ENCODE measurements at regions not wholly inside any gene's neighbourhood (a gene's known extent, or its start where the extent isn't known, plus 50 kb on each side); places are given as distances from the start of the nearest gene placed in this dataset.

- in situ Hi-C loops (cut with MboI; ENCODE audit: low sequenced_read_pairs in 4 of 4) = no loop called here
- H3K9me3 ChIP-seq = no peaks in the 10 kb centered on the region
- no peaks in the 10 kb centered on the region for H3K4me1 ChIP-seq
- H3K27ac ChIP-seq = no peak overlapping the region
- peak in 1 of 2 donors; percentile 68 for ATAC-seq
- no peak for DNase-seq
- no peak overlapping the region for H3K4me3 ChIP-seq
- no peaks in the 10 kb centered on the region for H3K27me3 ChIP-seq
- TF ChIP-seq POLR2A (IDR thresholded peaks at IDR 0.05) (no peak), CTCF (IDR thresholded peaks at IDR 0.05 in 4 of 5, conservative IDR thresholded peaks at IDR 0.05 in 1 of 5) (no peak)
- H3K36me3 ChIP-seq = no peaks in the 10 kb centered on the region
- intact Hi-C loops (cut with DNase I; ENCODE audit: low total_unique reads) = no loop called here
Measured at GRCh38 chr4:87732033-87732765, 67.2 kb upstream of the IBSP start.

GRCh38 chr4:87734084-87734483, 65.3 kb upstream of the IBSP start:
- Histone ChIP-seq H3K4me3 (no peak overlapping the region), H3K9me3 (no peaks in the 10 kb centered on the region), H3K36me3 (no peaks in the 10 kb centered on the region), H3K27ac (no peak overlapping the region), H3K27me3 (no peaks in the 10 kb centered on the region), H3K4me1 (no peaks in the 10 kb centered on the region)
- intact Hi-C loops (cut with DNase I; ENCODE audit: low total_unique reads) = no loop called here
- in situ Hi-C loops (cut with MboI; ENCODE audit: low sequenced_read_pairs in 4 of 4) = no loop called here
- TF ChIP-seq POLR2A (IDR thresholded peaks at IDR 0.05) (no peak), CTCF (IDR thresholded peaks at IDR 0.05 in 4 of 5, conservative IDR thresholded peaks at IDR 0.05 in 1 of 5) (no peak)
- no peak for DNase-seq
- ATAC-seq = no peak

- ATAC-seq = no peak
- Histone ChIP-seq H3K27ac (no peak overlapping the region), H3K27me3 (no peaks in the 10 kb centered on the region), H3K4me1 (no peaks in the 10 kb centered on the region), H3K9me3 (no peaks in the 10 kb centered on the region), H3K36me3 (no peaks in the 10 kb centered on the region), H3K4me3 (no peak overlapping the region)
- TF ChIP-seq CTCF (IDR thresholded peaks at IDR 0.05 in 4 of 5, conservative IDR thresholded peaks at IDR 0.05 in 1 of 5) = no peak
- TF ChIP-seq POLR2A (IDR thresholded peaks at IDR 0.05) = no peak
- in situ Hi-C loops (cut with MboI; ENCODE audit: low sequenced_read_pairs in 4 of 4) (no loop called here), intact Hi-C loops (cut with DNase I; ENCODE audit: low total_unique reads) (no loop called here)
- DNase-seq = no peak
Measured at GRCh38 chr4:87734936-87735335, 64.4 kb upstream of the IBSP start.

- TF ChIP-seq CTCF (IDR thresholded peaks at IDR 0.05 in 4 of 5, conservative IDR thresholded peaks at IDR 0.05 in 1 of 5) = no peak
- TF ChIP-seq POLR2A (IDR thresholded peaks at IDR 0.05) = no peak
- H3K4me3 ChIP-seq = no peak overlapping the region
- H3K36me3 ChIP-seq = no peaks in the 10 kb centered on the region
- intact Hi-C loops (cut with DNase I; ENCODE audit: low total_unique reads) (no loop called here), in situ Hi-C loops (cut with MboI; ENCODE audit: low sequenced_read_pairs in 4 of 4) (no loop called here)
- no peaks in the 10 kb centered on the region for H3K4me1 ChIP-seq
- no peaks in the 10 kb centered on the region for H3K9me3 ChIP-seq
- H3K27me3 ChIP-seq = no peaks in the 10 kb centered on the region
- DNase-seq (no peak), ATAC-seq (no peak)
- no peak overlapping the region for H3K27ac ChIP-seq
Measured at GRCh38 chr4:87738483-87738882, 60.9 kb upstream of the IBSP start.

GRCh38 chr4:87739494-87739893, 59.9 kb upstream of the IBSP start:
- no peaks in the 10 kb centered on the region for H3K4me1 ChIP-seq
- no peaks in the 10 kb centered on the region for H3K9me3 ChIP-seq
- intact Hi-C loops (cut with DNase I; ENCODE audit: low total_unique reads) = no loop called here
- TF ChIP-seq POLR2A (IDR thresholded peaks at IDR 0.05) = no peak
- no peak for TF ChIP-seq CTCF (IDR thresholded peaks at IDR 0.05 in 4 of 5, conservative IDR thresholded peaks at IDR 0.05 in 1 of 5)
- H3K27ac ChIP-seq = no peak overlapping the region
- DNase-seq (no peak), ATAC-seq (no peak)
- H3K36me3 ChIP-seq = no peaks in the 10 kb centered on the region
- in situ Hi-C loops (cut with MboI; ENCODE audit: low sequenced_read_pairs in 4 of 4) = no loop called here
- H3K27me3 ChIP-seq = no peaks in the 10 kb centered on the region
- no peak overlapping the region for H3K4me3 ChIP-seq
